NCI-H345 treated with DMSO at 0.1 percent for 48 hours (cell line): ENCODE measurements at regions not wholly inside any gene's neighbourhood (a gene's known extent, or its start where the extent isn't known, plus 50 kb on each side); places are given as distances from the start of the nearest gene placed in this dataset.
"Not testable (repeated sequence)": the region's sequence is repeated elsewhere in the genome, so short reads cannot be mapped to it uniquely, and the experiment has no call there.

ENCODE experiments used
- DNase-seq: peaks from one replicate; lab custom pipeline; 2025; ENCODE audit not compliant: unreplicated experiment; lab: John Stamatoyannopoulos, UW

- DNase-seq, result no peak
Observed at GRCh38 chr20:23141450-23142161, 55.5 kb upstream of the CD93 start.

GRCh38 chr20:23140991-23141390, 54.9 kb upstream of the CD93 start:
- DNase-seq, result no peak

- not testable (repeated sequence) for DNase-seq
Observed at GRCh38 chr20:23139984-23140383, 53.9 kb upstream of the CD93 start.

GRCh38 chr20:23139524-23139923, 53.4 kb upstream of the CD93 start:
- DNase-seq, result peak; percentile 78

GRCh38 chr20:23138682-23139081, 52.6 kb upstream of the CD93 start:
- no peak for DNase-seq

- DNase-seq, result no peak
Observed at GRCh38 chr20:23138226-23138625, 52.1 kb upstream of the CD93 start.

DNA sequence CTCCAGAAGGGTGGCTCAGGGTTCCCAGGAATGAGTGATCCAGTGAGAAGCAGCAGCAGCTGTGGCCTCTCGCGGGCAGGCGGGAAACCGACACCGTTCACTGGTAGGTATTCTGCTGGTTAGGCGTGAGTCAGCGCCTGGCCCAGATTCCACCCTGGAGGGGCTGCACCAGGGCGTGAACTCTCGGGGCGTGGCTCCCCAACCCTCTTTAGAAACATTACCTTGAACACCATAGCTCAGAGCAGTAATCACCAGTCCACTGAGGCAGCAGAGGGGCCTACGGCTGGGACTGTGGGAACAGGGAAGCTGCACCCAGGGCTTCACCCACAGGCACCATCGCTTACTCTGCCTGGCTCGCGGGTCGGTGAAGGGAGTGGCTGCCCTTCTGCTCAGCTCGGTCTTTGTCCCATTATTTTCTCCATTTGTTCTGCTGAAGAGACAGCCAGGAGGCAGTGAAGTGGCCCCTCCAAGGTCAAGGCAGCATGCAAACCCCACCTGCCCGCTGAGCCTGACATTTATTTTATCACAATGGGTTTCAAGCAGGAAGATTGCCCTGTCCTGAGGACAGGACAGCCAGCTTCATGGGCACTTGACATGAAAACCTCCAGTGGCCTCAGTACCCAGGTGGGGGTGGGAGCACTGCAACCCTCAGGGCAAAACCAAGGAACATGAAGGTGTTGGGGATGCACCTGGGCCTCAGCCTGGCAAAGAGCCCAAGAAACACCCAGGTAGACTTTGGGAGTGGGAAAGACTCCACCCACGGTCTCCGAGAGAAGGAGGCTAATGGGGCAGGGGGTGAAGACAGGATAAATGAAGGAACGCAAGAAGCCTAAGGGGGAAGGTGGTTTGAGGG, 51.0 kb upstream of the CD93 start:
- DNase-seq, result no peak

DNA sequence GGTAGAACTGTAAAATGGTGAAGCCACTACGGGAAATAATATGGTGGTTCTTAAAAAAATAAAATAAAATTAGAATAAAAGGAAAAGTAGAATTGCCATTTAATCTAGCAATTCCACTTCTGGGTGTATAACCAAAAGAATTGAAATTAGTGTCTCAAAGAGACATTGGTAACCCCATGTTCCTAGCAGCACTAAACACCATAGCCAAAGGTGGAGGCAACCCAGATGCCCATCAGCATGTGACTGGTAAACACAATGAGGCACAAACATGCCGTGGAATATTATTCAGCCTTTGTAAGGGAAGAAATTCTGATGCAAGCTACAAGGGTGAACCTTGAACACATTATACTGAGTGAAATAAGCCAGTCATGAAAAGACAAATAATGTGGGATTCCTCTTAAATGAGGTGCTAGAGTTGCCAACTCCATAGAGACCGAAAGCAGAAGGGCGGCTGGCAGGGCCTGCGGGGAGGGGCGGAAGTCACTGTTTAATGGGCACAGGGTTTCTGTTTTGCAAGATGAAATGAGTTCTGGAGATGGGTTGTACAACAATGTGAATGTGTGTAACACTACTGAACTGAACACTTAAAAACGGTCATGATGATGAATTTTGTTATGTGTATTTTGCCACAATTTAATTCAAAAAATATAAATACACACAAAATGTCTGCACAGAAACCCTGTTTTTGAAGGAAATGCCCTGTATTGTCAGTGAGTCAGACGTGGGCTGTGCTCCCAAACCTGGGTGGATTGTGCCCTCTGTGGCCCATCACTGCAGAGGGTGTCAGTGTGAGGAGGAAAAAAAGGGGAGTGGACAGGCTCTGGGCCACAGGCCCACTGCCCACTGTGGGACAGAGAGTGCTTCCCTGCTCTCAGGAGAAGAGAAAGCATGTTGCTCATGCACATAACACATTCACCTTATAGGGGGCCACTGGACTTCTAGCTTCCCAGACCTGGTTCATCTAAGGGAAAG, 49.6 kb upstream of the CD93 start:
- DNase-seq, result no peak
